ENCODE measurements at regions not wholly inside any gene's neighbourhood (a gene's known extent, or its start where the extent isn't known, plus 50 kb on each side); places are given as distances from the start of the nearest gene placed in this dataset.
"Not testable (repeated sequence)": the region's sequence is repeated elsewhere in the genome, so short reads cannot be mapped to it uniquely, and the experiment has no call there.

- TF ChIP-seq, protein P1, sequence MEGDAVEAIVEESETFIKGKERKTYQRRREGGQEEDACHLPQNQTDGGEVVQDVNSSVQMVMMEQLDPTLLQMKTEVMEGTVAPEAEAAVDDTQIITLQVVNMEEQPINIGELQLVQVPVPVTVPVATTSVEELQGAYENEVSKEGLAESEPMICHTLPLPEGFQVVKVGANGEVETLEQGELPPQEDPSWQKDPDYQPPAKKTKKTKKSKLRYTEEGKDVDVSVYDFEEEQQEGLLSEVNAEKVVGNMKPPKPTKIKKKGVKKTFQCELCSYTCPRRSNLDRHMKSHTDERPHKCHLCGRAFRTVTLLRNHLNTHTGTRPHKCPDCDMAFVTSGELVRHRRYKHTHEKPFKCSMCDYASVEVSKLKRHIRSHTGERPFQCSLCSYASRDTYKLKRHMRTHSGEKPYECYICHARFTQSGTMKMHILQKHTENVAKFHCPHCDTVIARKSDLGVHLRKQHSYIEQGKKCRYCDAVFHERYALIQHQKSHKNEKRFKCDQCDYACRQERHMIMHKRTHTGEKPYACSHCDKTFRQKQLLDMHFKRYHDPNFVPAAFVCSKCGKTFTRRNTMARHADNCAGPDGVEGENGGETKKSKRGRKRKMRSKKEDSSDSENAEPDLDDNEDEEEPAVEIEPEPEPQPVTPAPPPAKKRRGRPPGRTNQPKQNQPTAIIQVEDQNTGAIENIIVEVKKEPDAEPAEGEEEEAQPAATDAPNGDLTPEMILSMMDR (IDR thresholded peaks at IDR 0.05) = no peak
- TF ChIP-seq POLR2A (IDR thresholded peaks at IDR 0.05) = no peak
- H3K4me1 ChIP-seq = no peaks in the 10 kb centered on the region
- no peaks in the 10 kb centered on the region for H3K27me3 ChIP-seq
- DNase-seq (ENCODE audit: low spot score in 2 of 2) = no peak
- peaks cover 0 to 9% (median 0%) of the 10 kb centered on the region in 4 donors for H3K9me3 ChIP-seq
- no peaks in the 10 kb centered on the region for H3K36me3 ChIP-seq
- H3K4me3 ChIP-seq = no peak overlapping the region
- WGBS, 2 donors = 80 to 85% methylated on average over 3 of the region's 3 CpGs
- no peak overlapping the region for H3K27ac ChIP-seq
Measured at GRCh38 chr1:196114193-196114592, 494.0 kb downstream of the KCNT2 start.

GRCh38 chr1:196108990-196109389 lies 499.2 kb downstream of the KCNT2 start:
- not testable (repeated sequence) for H3K36me3 ChIP-seq; H3K27me3 ChIP-seq; H3K27ac ChIP-seq; H3K9me3 ChIP-seq; H3K4me1 ChIP-seq; H3K4me3 ChIP-seq; DNase-seq (ENCODE audit: low spot score in 2 of 2)
- WGBS, 2 donors = 88 to 89% methylated on average over 5 of the region's 5 CpGs

GRCh38 chr1:196105901-196106300 lies 502.3 kb downstream of the KCNT2 start:
- Histone ChIP-seq H3K27me3 (no peaks in the 10 kb centered on the region), H3K9me3 (peaks cover 0 to 25% (median 0%) of the 10 kb centered on the region in 4 donors), H3K36me3 (no peaks in the 10 kb centered on the region), H3K27ac (no peak overlapping the region), H3K4me1 (no peaks in the 10 kb centered on the region), H3K4me3 (no peak overlapping the region)
- TF ChIP-seq POLR2A (IDR thresholded peaks at IDR 0.05) = no peak
- TF ChIP-seq, protein P1 (IDR thresholded peaks at IDR 0.05) = no peak
- TF ChIP-seq EP300 (IDR thresholded peaks at IDR 0.05) = no peak
- no peak for DNase-seq (ENCODE audit: low spot score in 2 of 2)
- WGBS, 2 donors = 58 to 78% methylated on average over 3 of the region's 3 CpGs

- Histone ChIP-seq H3K27ac (no peak overlapping the region), H3K27me3 (no peaks in the 10 kb centered on the region), H3K4me3 (no peak overlapping the region), H3K4me1 (no peaks in the 10 kb centered on the region), H3K9me3 (peaks cover 0 to 20% (median 0%) of the 10 kb centered on the region in 4 donors), H3K36me3 (no peaks in the 10 kb centered on the region)
- TF ChIP-seq, protein P1 (IDR thresholded peaks at IDR 0.05) = no peak
- no peak for TF ChIP-seq EP300 (IDR thresholded peaks at IDR 0.05)
- no peak for TF ChIP-seq POLR2A (IDR thresholded peaks at IDR 0.05)
- WGBS, 2 donors = 84 to 94% methylated on average over 1 of the region's 1 CpG
- no peak for DNase-seq (ENCODE audit: low spot score in 2 of 2)
Measured at GRCh38 chr1:196102826-196103225, 505.4 kb downstream of the KCNT2 start.

- no peak for TF ChIP-seq EP300 (IDR thresholded peaks at IDR 0.05)
- TF ChIP-seq, protein P1 (IDR thresholded peaks at IDR 0.05) = no peak
- no peak for TF ChIP-seq POLR2A (IDR thresholded peaks at IDR 0.05)
- H3K4me1 ChIP-seq = no peaks in the 10 kb centered on the region
- H3K27me3 ChIP-seq = no peaks in the 10 kb centered on the region
- no peaks in the 10 kb centered on the region for H3K36me3 ChIP-seq
- H3K27ac ChIP-seq = no peak overlapping the region
- peaks cover 0 to 17% (median 0%) of the 10 kb centered on the region in 4 donors for H3K9me3 ChIP-seq
- DNase-seq (ENCODE audit: low spot score in 2 of 2) = no peak
- no peak overlapping the region for H3K4me3 ChIP-seq
Measured at GRCh38 chr1:196098000-196098399, 510.2 kb downstream of the KCNT2 start.

GRCh38 chr1:196094821-196095220 lies 513.4 kb downstream of the KCNT2 start:
- Histone ChIP-seq H3K4me1 (no peaks in the 10 kb centered on the region), H3K27ac (no peak overlapping the region), H3K9me3 (no peaks in the 10 kb centered on the region), H3K36me3 (no peaks in the 10 kb centered on the region), H3K4me3 (no peak overlapping the region), H3K27me3 (no peaks in the 10 kb centered on the region)
- 48 to 54% methylated on average over 1 of the region's 1 CpG for WGBS, 2 donors
- no peak for DNase-seq (ENCODE audit: low spot score in 2 of 2)
- TF ChIP-seq EP300 (IDR thresholded peaks at IDR 0.05) (no peak), POLR2A (IDR thresholded peaks at IDR 0.05) (no peak)
- TF ChIP-seq, protein P1 (IDR thresholded peaks at IDR 0.05) = no peak
